Neural progenitor cell (in vitro differentiated cells): ENCODE measurements at regions not wholly inside any gene's neighbourhood (a gene's known extent, or its start where the extent isn't known, plus 50 kb on each side); places are given as distances from the start of the nearest gene placed in this dataset.

Source experiments
- DNase-seq: peaks from one replicate; pipeline ENCODE4 v3.0.0-alpha.2; 2016; ENCODE audit warnings: low spot score
- H2AFZ ChIP-seq: fragments of 200-600 bp; sonication (generic); replicated peaks from 2 replicates; pipeline ENCODE4 v1.6.1; 2016; ENCODE audit warnings: antibody characterized with exemption
- H3F3A ChIP-seq: fragments of 200-600 bp; sonication (generic); 2 replicates; pipeline ENCODE4 v1.6.1; 2016; ENCODE audit warnings: antibody characterized with exemption, low read depth
- H3K27ac ChIP-seq: fragments of 200-600 bp; sonication (generic); 2 replicates; pipeline ENCODE4 v1.5.1; 2016; ENCODE audit warnings: mild to moderate bottlenecking
- H3K27me3 ChIP-seq: fragments of 200-600 bp; sonication (generic); 2 replicates; pipeline ENCODE4 v1.6.1; 2016; ENCODE audit warnings: mild to moderate bottlenecking, moderate library complexity
- H3K36me3 ChIP-seq: fragments of 200-600 bp; sonication (generic); 2 replicates; pipeline ENCODE4 v1.5.1; 2016
- H3K4me1 ChIP-seq: fragments of 200-600 bp; sonication (generic); 2 replicates; pipeline ENCODE4 v1.6.1; 2016; ENCODE audit warnings: mixed run types
- H3K4me2 ChIP-seq: fragments of 200-600 bp; sonication (generic); 2 replicates; pipeline ENCODE4 v1.6.1; 2016
- H3K4me3 ChIP-seq: fragments of 200-600 bp; sonication (generic); 2 replicates; pipeline ENCODE4 v1.5.1; 2016
- H3K79me2 ChIP-seq: fragments of 200-600 bp; sonication (generic); 2 replicates; pipeline ENCODE4 v1.6.1; 2016; ENCODE audit warnings: low read depth
- H3K9ac ChIP-seq: fragments of 200-600 bp; sonication (generic); 2 replicates; pipeline ENCODE4 v1.6.1; 2016
- H3K9me3 ChIP-seq: fragments of 200-600 bp; sonication (generic); 2 replicates; pipeline ENCODE4 v1.5.1; 2016; ENCODE audit warnings: low read depth
- H4K20me1 ChIP-seq: fragments of 200-600 bp; sonication (generic); 2 replicates; pipeline ENCODE4 v1.6.1; 2016; ENCODE audit warnings: low read depth
- H3K27ac Mint-ChIP-seq: 3 replicates; pipeline ENCODE4 v1.8.0; 2021; ENCODE audit warnings: mixed read lengths
- H3K27me3 Mint-ChIP-seq: 2 replicates; pipeline ENCODE4 v1.8.0; 2022; ENCODE audit warnings: low read depth, mild to moderate bottlenecking, inconsistent platforms, moderate library complexity, mixed read lengths; ENCODE audit not compliant: insufficient read depth
- H3K36me3 Mint-ChIP-seq: 3 replicates; pipeline ENCODE4 v1.8.0; 2021; ENCODE audit warnings: mixed read lengths
- H3K4me1 Mint-ChIP-seq: 3 replicates; pipeline ENCODE4 v1.8.0; 2021; ENCODE audit warnings: mixed read lengths
- H3K4me3 Mint-ChIP-seq: 3 replicates; pipeline ENCODE4 v1.8.0; 2021; ENCODE audit warnings: mild to moderate bottlenecking, moderate library complexity, mixed read lengths
- H3K9me3 Mint-ChIP-seq: 3 replicates; pipeline ENCODE4 v1.8.0; 2020; ENCODE audit warnings: mixed read lengths
- EZH2 ChIP-seq: fragments of 200-600 bp; sonication (generic); IDR thresholded peaks from 2 replicates; pipeline ENCODE4 v1.6.1; 2017; ENCODE audit warnings: antibody characterized with exemption, mild to moderate bottlenecking, moderate library complexity
- EZH2phosphoT487 ChIP-seq: fragments of 200-600 bp; sonication (generic); IDR thresholded peaks from 2 replicates; pipeline ENCODE4 v1.6.1; 2017; ENCODE audit warnings: antibody characterized with exemption
- TF ChIP-seq, protein P1 (sequence below): fragments of 200-600 bp; sonication (generic); IDR thresholded peaks from 2 replicates; pipeline ENCODE4 v1.5.1; 2017; ENCODE audit warnings: antibody characterized with exemption, mild to moderate bottlenecking

DNA sequence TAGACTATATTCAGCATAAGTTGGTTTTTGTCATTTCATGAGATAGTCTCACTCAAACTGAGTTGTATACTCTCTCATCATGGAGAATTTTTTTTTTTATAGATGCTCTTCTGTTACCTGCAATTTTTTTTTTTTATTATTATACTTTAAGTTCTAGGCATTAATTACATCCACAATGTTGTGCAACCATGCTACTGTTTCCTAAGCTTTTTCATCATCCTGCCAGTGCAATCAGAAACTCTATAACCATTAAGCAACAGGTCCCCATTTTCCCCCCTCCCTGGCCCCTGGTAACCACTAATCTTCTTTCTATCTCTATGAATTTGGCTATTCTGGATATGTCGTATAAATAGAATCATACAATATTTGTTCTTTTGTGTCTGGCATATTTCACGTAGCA lies 321.6 kb downstream of the STIM2 start:
- H3K4me1 Mint-ChIP-seq = peaks cover 2% of the 10 kb centered on the region
- TF ChIP-seq, protein P1, sequence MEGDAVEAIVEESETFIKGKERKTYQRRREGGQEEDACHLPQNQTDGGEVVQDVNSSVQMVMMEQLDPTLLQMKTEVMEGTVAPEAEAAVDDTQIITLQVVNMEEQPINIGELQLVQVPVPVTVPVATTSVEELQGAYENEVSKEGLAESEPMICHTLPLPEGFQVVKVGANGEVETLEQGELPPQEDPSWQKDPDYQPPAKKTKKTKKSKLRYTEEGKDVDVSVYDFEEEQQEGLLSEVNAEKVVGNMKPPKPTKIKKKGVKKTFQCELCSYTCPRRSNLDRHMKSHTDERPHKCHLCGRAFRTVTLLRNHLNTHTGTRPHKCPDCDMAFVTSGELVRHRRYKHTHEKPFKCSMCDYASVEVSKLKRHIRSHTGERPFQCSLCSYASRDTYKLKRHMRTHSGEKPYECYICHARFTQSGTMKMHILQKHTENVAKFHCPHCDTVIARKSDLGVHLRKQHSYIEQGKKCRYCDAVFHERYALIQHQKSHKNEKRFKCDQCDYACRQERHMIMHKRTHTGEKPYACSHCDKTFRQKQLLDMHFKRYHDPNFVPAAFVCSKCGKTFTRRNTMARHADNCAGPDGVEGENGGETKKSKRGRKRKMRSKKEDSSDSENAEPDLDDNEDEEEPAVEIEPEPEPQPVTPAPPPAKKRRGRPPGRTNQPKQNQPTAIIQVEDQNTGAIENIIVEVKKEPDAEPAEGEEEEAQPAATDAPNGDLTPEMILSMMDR = no peak
- TF ChIP-seq EZH2phosphoT487 (no peak), EZH2 (no peak)
- Histone ChIP-seq H3K27ac (no peak overlapping the region), H3K9ac (no peak overlapping the region), H3K36me3 (no peaks in the 10 kb centered on the region), H3K27me3 (no peaks in the 10 kb centered on the region), H3K9me3 (no peaks in the 10 kb centered on the region), H3K4me1 (no peaks in the 10 kb centered on the region), H3K4me2 (no peak overlapping the region), H2AFZ (no peak overlapping the region), H3K4me3 (no peak overlapping the region), H3K79me2 (no peaks in the 10 kb centered on the region), H3F3A (no peaks in the 10 kb centered on the region), H4K20me1 (no peaks in the 10 kb centered on the region)
- H3K36me3 Mint-ChIP-seq = no peaks in the 10 kb centered on the region
- DNase-seq = no peak
- H3K27me3 Mint-ChIP-seq = no peaks in the 10 kb centered on the region
- H3K9me3 Mint-ChIP-seq = no peaks in the 10 kb centered on the region
- H3K4me3 Mint-ChIP-seq = no peak overlapping the region
- H3K27ac Mint-ChIP-seq = no peak overlapping the region

DNA sequence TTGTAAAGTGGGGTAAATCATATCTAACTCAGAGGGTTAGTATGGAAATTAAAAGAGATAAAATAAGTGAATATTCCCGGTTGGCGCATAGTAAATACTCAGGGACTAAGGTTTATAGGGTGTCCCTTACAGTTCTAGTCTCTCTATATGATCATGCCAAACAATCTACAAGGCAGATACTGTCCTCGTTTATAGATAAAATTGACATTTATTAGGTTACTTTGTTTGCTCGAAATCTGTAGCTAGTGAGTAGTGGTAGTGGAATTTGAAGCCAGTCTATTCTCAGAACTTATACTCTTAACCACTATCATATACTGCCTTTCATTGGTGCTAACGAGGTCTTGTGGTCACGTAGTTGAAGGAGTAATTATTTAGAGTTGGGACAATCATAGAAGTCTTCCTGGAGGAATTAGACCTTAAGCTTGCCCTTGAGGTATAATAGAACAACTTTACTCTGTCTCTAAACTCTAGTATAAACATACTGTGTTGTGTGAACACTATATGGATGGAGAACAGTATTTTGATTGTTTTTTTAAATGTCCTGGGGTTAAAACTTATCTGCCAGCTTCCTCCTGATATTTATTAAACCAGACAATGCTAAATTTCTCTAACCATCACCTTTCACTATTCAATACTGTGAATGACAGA lies 324.0 kb downstream of the STIM2 start:
- H3K27me3 ChIP-seq = no peaks in the 10 kb centered on the region
- no peaks in the 10 kb centered on the region for H3K36me3 ChIP-seq
- no peak overlapping the region for H3K27ac ChIP-seq
- no peak overlapping the region for H3K27ac Mint-ChIP-seq
- H3K79me2 ChIP-seq = no peaks in the 10 kb centered on the region
- H3K27me3 Mint-ChIP-seq = no peaks in the 10 kb centered on the region
- no peak overlapping the region for H3K4me3 Mint-ChIP-seq
- no peaks in the 10 kb centered on the region for H3F3A ChIP-seq
- no peak overlapping the region for H3K4me2 ChIP-seq
- H3K9ac ChIP-seq = no peak overlapping the region
- no peak for DNase-seq
- no peak overlapping the region for H2AFZ ChIP-seq
- TF ChIP-seq EZH2phosphoT487 = no peak
- TF ChIP-seq, protein P1 = no peak
- no peak for TF ChIP-seq EZH2
- no peaks in the 10 kb centered on the region for H3K4me1 Mint-ChIP-seq
- H3K9me3 ChIP-seq = no peaks in the 10 kb centered on the region
- H3K36me3 Mint-ChIP-seq = no peaks in the 10 kb centered on the region
- no peak overlapping the region for H3K4me3 ChIP-seq
- no peaks in the 10 kb centered on the region for H3K9me3 Mint-ChIP-seq
- no peaks in the 10 kb centered on the region for H3K4me1 ChIP-seq
- no peaks in the 10 kb centered on the region for H4K20me1 ChIP-seq

GRCh38 chr4:27186710-27187109 lies 326.1 kb downstream of the STIM2 start:
- Histone ChIP-seq H3K4me2 (no peak overlapping the region), H3K36me3 (no peaks in the 10 kb centered on the region), H3K9ac (no peak overlapping the region), H3K4me3 (no peak overlapping the region), H2AFZ (no peak overlapping the region), H3K79me2 (no peaks in the 10 kb centered on the region), H3F3A (no peaks in the 10 kb centered on the region), H3K27ac (no peak overlapping the region), H4K20me1 (no peaks in the 10 kb centered on the region), H3K9me3 (no peaks in the 10 kb centered on the region), H3K4me1 (no peaks in the 10 kb centered on the region), H3K27me3 (no peaks in the 10 kb centered on the region)
- H3K36me3 Mint-ChIP-seq = no peaks in the 10 kb centered on the region
- no peak overlapping the region for H3K27ac Mint-ChIP-seq
- no peaks in the 10 kb centered on the region for H3K9me3 Mint-ChIP-seq
- no peak overlapping the region for H3K4me3 Mint-ChIP-seq
- H3K27me3 Mint-ChIP-seq = no peaks in the 10 kb centered on the region
- TF ChIP-seq EZH2 = no peak
- TF ChIP-seq, protein P1 = no peak
- no peak for TF ChIP-seq EZH2phosphoT487
- DNase-seq = no peak
- peaks cover 2% of the 10 kb centered on the region for H3K4me1 Mint-ChIP-seq
